NB4 (cell line): ENCODE measurements at regions not wholly inside any gene's neighbourhood (a gene's known extent, or its start where the extent isn't known, plus 50 kb on each side); places are given as distances from the start of the nearest gene placed in this dataset.

Source experiments
- MYC ChIP-seq: IDR thresholded peaks from 2 replicates; pipeline ENCODE4 v1.6.1; 2011; ENCODE audit warnings: low read depth, low read length
- POLR2A ChIP-seq: IDR thresholded peaks from 2 replicates; pipeline ENCODE4 v1.6.1; 2011; ENCODE audit warnings: mild to moderate bottlenecking; ENCODE audit not compliant: insufficient read length; ENCODE audit errors: extremely low read depth
- TF ChIP-seq, protein P1 (sequence below): IDR thresholded peaks from one replicate; pipeline ENCODE4 v1.5.1; 2012; ENCODE audit warnings: low read depth, low read length
- TF ChIP-seq, protein P2 (sequence below): IDR thresholded peaks from 2 replicates; pipeline ENCODE4 v1.6.1; 2011; ENCODE audit warnings: low read depth, low read length

DNA sequence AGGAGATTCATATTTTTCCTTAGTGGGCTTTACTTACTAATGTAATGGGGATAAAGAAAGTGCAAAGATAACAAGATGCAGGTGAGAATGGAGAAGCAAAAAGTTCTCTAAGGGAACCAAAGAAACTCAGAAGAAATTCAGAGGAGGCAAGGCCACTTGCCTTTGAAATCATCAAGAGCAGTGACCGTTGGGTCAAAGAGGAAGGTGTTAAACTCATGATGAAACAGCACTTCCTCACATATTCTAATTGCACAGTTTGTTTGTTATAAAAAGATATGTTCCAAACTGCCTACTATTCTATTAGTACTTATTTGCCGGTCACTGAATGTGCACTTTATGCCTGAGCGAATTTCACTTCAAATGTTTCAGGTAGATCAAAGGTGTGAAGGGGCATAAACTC lies 975.1 kb downstream of the BCL11A start:
- TF ChIP-seq POLR2A, result no peak
- TF ChIP-seq, protein P1, sequence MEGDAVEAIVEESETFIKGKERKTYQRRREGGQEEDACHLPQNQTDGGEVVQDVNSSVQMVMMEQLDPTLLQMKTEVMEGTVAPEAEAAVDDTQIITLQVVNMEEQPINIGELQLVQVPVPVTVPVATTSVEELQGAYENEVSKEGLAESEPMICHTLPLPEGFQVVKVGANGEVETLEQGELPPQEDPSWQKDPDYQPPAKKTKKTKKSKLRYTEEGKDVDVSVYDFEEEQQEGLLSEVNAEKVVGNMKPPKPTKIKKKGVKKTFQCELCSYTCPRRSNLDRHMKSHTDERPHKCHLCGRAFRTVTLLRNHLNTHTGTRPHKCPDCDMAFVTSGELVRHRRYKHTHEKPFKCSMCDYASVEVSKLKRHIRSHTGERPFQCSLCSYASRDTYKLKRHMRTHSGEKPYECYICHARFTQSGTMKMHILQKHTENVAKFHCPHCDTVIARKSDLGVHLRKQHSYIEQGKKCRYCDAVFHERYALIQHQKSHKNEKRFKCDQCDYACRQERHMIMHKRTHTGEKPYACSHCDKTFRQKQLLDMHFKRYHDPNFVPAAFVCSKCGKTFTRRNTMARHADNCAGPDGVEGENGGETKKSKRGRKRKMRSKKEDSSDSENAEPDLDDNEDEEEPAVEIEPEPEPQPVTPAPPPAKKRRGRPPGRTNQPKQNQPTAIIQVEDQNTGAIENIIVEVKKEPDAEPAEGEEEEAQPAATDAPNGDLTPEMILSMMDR, result no peak
- TF ChIP-seq, protein P2, sequence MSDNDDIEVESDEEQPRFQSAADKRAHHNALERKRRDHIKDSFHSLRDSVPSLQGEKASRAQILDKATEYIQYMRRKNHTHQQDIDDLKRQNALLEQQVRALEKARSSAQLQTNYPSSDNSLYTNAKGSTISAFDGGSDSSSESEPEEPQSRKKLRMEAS, result no peak
- no peak for TF ChIP-seq MYC
